Stimulated activated CD8-positive, alpha-beta memory T cell treated with anti-CD3 and anti-CD28 coated beads, Interleukin-7, amount 100 ng/mL, for 48 hours (primary cell): ENCODE measurements at regions not wholly inside any gene's neighbourhood (a gene's known extent, or its start where the extent isn't known, plus 50 kb on each side); places are given as distances from the start of the nearest gene placed in this dataset.

Experiments used
- DNase-seq, 2 donors: peaks; one replicate each; pipeline ENCODE4 v3.0.0-alpha.2; 2020; ENCODE audit warnings: low read depth in 1 of 2; ENCODE audit errors: extremely low read depth in 1 of 2

DNA sequence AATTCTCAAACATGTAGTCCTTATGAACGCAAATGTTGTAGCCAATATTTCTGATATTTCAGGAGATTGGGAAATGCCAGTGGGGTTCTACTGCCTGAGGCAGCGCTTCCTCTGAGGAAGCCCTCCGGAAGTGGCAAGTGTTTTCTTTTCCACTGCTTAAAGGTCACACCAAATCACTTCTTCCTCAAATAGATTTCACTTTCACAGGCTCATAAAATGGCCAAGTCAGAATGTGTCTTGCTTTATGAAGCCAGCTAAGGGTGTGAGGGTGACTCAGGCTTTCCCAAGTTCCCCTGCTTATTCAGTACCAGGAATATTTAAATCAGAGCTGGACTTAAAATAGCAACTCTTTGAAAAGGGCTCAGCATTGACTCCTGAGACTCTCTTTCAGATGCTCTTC lies 514.2 kb upstream of the DIPK2B start:
- DNase-seq = peak in 1 of 2 donors; percentile 9

DNA sequence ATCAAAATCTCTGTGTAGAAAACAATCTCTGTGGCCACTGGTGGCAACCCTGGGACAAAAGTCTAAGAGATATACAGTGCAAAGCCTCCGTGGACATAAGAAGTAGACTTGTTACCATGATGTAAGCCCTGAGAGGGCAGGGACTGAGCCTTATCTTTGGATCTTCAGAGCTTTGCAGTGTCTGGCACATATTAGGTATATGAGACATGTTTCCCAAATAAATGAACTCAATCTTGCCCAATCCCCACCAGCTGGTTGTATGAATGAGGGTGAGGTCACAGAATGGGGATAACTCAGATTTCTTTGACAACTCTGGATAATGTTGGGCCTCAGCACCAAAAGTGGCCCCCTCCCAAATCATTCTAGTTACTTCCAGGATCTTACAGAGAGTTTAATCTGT lies 511.4 kb upstream of the DIPK2B start:
- no peak for DNase-seq

GRCh38 chrX:45711231-45711630 lies 510.6 kb upstream of the DIPK2B start:
- DNase-seq = no peak

GRCh38 chrX:45710081-45710801 lies 509.6 kb upstream of the DIPK2B start:
- peak; percentile 43 to 62 for DNase-seq

DNA sequence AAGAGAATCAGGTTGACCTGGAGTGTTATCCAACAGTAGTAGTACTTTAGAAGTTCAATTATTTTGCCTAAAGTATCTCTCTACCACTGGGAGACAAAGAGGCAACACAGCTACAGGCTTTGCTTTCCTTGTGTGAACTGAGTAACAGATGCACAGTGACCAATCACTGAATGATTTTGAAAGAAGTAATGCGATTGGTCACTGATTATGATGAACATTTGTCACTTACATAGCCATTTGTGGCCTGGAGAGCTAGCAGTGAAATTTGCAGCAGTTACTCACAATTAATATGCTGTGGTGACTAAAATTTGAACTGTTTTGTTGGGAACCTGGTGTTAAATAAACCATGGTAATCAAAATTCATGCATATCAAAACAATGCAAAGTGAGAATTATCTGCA lies 508.7 kb upstream of the DIPK2B start:
- DNase-seq = no peak

DNA sequence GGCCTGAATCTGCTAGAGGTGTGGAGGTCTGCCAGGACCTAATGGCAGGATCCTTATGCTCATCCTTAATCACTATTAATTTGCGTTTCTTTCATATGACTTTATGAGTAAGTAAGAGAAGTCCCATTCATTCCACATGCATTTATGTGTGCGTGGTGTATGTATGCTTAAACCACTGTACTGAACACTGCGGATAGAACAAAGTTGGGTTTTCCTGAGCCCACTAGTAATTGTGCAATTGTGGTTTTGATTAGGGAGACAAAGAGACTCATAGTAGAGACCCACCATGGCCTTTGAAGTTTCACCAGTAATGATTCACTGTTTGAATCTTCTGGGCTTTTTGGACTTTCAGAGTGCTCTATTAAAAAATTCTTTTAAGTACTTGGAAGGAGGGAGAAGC lies 498.5 kb upstream of the DIPK2B start:
- no peak for DNase-seq

- no peak for DNase-seq
Measured at GRCh38 chrX:45697591-45697990, 496.9 kb upstream of the DIPK2B start.

- no peak for DNase-seq
Measured at GRCh38 chrX:45696736-45697135, 496.1 kb upstream of the DIPK2B start.

DNA sequence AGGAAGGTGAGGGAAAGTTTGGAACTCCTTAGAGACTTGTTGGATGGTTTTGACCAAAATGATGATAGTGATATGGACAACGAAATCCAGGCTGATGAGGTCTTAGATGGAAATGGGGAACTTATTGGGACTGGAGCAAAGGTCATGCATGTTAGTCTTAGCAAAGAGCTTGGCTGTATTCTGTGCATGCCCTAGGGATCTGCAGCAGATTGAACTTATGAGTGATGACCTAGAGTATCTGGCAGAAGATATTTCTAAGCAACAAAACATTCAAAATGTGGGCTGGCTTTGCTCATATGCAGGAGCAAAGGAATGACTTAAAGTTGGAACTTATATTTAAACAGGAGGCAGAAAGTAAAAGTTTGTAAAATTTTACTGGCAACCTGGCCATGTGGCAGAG lies 489.3 kb upstream of the DIPK2B start:
- DNase-seq = no peak

DNA sequence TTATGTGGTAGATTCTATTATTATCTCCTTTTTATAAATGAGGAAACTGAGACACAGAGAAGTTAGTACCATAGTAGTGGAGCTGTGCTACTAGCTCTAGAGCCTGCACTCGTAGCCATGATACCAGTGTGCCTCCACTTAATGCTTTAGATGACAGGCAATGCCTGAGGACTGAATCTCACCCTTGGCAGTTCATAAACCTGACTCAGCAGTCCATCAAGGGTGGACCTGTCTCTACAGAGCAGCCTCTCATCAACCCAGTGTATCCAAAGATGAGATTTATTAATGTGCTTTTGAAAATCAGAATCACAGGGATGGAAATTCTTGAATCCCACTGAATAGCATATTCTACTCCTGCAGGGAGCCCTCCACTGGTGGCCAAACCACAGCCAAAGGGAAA lies 483.2 kb upstream of the DIPK2B start:
- DNase-seq = no peak

- no peak for DNase-seq
Measured at GRCh38 chrX:45681891-45682290, 481.2 kb upstream of the DIPK2B start.

DNA sequence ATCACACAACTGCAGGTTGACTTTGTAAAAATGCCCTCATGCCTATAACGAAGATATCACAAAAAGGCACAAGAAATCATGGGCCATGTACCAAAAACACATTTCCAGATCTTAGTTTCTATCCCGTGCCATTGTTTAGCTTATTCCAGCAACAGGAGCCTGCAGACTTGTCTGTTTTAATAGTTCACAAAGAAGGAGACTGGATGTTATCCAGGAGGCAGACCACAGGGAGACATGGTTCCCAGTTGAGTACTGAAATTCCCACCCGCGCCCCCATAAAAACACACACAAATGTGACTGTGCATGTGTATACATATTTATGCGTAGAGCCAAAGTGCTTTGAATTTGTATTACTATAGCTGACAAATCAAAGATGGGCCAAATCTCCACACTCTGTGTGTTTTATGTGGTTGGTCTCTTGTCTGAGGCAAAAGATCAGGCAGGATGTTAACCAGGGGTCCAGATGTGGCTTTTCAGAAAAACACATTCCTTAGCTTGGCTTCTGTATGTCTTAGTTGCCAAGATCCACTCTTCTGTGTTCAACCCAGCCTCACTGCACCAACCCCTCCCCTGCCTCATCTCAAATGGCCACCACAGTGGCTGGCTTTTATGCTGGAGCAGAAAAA lies 469.2 kb upstream of the DIPK2B start:
- DNase-seq = no peak

GRCh38 chrX:45668686-45669443 lies 468.2 kb upstream of the DIPK2B start:
- DNase-seq = no peak

- no peak for DNase-seq
Measured at GRCh38 chrX:45667666-45668065, 467.0 kb upstream of the DIPK2B start.

DNA sequence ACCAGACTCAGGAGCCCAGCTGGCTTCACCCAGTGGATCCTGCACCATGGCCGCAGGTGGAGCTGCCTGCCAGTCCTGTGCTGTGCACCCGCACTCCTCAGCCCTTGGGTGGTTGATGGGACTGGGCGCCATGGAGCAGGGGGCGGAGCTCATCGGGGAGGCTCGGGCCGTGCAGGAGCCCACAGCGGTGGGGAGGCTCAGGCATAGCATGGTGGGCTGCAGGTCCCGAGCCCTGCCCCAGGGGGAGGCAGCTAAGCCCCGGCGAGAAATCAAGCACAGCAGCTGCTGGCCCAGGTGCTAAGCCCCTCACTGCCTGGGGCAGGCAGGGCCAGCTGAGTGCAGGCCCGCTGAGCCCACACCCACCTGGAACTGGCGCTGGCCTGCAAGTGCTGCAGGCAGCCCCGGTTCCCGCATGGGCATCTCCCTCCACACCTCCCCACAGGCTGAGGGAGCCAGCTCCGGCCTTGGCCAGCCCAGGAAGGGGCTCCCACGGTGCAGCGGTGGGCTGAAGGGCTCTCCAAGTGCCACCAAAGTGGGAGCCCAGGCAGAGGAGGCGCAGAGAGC lies 464.1 kb upstream of the DIPK2B start:
- DNase-seq = no peak

DNA sequence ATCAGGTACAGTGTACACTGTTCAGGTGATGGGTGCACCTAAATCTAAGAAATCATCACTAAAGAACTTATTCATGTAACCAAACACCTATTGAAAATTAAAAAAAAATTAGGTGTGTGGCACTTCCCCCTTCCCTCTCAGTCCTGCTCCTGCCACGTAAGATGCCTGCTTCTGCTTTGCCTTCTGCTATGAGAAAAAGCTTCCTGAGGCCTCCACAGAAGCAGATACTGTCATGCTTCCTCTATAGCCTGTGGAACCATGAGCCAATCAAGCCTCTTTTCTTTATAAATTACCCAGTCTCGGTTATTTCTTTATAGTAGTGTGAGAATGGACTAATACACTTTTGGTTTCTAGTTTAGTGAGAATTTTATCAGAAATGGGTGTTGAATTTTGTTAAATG lies 459.8 kb upstream of the DIPK2B start:
- DNase-seq = no peak

DNA sequence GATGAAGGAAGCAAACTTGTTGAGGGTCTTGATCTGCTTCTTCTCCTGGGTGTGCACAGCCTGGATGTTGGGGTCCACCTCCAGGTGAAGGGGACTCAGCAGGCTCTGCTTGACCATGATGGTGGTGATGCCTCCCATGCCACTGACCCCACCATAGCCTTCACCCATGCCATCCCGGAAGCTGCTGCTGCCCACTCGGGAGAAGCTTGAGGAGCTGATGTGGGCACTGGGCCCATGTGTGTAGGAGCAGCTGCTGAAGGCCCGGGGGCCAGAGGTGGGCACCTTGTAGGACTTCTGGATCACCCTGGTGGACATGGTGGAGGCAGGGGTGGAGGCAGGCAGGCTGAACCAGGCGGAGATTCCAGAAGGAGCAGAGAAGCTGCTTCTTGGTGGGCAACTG lies 432.7 kb upstream of the DIPK2B start:
- no peak for DNase-seq

DNA sequence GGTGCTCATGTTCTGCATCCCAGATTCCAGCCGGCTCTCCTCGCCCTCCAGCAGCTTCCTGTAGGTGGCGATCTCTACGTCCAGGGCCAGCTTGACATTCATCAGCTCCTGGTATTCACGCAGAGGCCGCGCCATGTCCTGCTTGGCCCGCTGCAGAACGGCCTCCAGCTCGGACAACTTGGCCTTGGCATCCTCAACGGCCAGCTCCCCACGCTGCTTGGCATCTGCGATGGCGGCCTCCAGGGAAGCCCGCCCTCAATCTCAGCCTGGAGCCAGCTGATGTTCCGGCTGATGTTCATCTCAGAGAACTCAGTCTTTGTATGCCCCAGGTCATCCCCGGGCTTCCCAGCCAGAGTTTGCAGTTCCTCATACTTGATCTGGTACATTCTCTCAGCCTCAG lies 431.8 kb upstream of the DIPK2B start:
- no peak for DNase-seq

DNA sequence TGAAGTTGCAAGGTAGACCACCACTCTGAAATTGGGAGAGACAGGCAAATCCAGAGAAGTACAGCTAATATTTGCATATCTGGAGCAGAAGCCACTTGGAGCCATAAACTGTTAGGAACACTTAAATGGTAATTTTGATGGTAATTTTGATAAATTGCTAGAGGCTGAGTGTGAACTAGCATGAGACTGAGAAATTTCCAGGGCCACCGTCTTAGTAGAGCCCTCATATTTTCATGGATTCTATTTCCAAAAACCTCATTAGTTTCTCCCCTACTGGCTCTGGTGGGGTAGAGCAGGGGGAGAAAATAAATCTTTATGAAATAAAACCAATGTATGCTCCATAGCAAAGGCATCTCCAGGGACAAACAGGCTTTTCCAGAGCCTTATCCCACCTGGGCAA lies 429.4 kb upstream of the DIPK2B start:
- no peak for DNase-seq

DNA sequence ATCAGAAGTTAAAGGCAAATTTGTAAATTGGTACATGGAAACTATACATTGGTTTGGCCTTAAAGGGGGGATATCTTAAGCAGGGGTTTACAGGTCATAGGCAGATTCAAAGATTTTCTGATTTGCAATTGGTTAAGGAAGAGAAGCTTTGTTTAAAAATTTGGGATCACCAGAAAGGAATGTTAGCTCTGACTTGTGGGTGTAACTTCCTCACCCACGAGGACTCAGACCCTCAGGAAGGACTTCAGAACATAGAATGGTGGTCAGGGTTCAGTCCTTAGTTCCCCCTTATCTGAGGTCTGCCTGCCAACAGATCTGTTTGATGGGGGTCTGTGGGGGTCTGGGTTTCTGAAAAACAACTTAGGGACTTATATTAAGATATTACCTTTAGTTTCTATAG lies 427.4 kb upstream of the DIPK2B start:
- DNase-seq = no peak

GRCh38 chrX:45623266-45623665 lies 422.6 kb upstream of the DIPK2B start:
- no peak for DNase-seq

DNA sequence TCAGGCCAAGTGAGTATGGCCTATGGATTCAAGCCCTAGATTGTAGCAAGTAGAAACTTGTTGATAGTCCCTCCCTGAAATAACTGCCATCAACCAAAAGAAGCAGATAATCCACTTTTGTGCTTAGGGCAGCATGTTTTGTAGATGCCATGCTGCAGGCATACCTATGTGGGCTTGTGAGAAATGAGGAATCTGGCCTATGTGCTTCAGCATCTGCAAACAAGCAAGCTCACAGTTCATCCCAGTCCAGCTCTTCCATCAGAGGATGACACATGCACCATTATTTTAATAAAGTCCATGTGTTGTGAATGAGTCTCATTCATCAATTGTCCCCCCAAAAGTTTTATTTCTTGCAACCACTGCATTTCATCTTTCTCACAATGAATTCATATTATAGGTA lies 421.9 kb upstream of the DIPK2B start:
- DNase-seq = no peak
